ENCODE measurements at regions not wholly inside any gene's neighbourhood (a gene's known extent, or its start where the extent isn't known, plus 50 kb on each side); places are given as distances from the start of the nearest gene placed in this dataset.
A peak's percentile ranks its signal among the peaks of the same experiment; 100 is the strongest.

DNA sequence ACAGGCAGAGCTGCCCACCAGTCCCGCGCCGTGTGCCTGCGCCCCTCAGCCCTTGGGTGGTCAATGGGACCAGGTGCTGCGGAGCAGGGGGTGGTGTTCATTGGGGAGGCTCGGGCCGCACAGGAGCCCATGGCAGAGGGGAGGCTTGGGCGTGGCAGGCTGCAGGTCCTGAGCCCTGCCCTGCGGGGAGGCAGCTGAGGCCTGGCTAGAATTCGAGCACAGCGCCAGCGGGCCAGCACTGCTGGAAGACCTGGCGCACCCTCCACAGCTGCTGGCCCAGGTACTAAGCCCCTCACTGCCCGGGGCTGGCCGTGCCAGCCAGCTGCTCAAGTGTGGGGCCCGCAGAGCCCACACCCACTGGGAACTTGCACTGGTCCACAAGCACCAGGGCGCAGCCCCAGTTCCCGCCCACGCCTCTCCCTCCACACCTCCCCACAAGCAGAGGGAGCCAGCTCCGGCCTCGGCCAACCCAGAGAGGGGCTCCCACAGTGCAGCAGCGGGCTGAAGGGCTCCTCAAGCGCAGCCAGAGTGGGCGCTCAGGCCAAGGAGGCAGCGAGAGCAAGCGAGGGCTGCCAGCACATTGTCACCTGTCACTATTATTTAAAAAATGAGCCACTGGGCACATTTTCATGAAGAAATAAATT is 645.8 kb downstream of the CENPC start:
- TF ChIP-seq ZNF850 (CRISPR knock-in tag; conservative IDR thresholded peaks at IDR 0.05) (peak; percentile 61; the same call in 1 of the 2 replicates), TCF7L2 (IDR thresholded peaks at IDR 0.05; ENCODE audit: low read depth, low read length) (no peak)
- BruUV-seq (replicated peaks) = no TSS peak
- Histone ChIP-seq H3K27me3 (ENCODE audit: control insufficient read depth in 1 of 2, insufficient read depth in 2 of 2, low read length in 2 of 2) (no peaks in the 10 kb centered on the region), H3K4me2 (ENCODE audit: low read depth, low read length) (no peak overlapping the region), H3K27ac (ENCODE audit: extremely low read length, insufficient read depth, low read length) (no peak overlapping the region), H3K4me1 (ENCODE audit: insufficient read depth, low read length) (no peaks in the 10 kb centered on the region), H2AFZ (ENCODE audit: low read length) (no peak overlapping the region), H3K36me3 (replicated peaks in 1 of 2; ENCODE audit: control insufficient read depth in 1 of 2, insufficient read depth in 2 of 2, low read length in 2 of 2) (no peaks in the 10 kb centered on the region), H3K4me3 (replicated peaks in 1 of 3; ENCODE audit: insufficient read depth in 1 of 3, low read depth in 2 of 3, low read length in 3 of 3) (no peak overlapping the region), H3K79me2 (ENCODE audit: insufficient read depth, low read length) (no peaks in the 10 kb centered on the region), H4K20me1 (ENCODE audit: insufficient read depth, low read length) (no peaks in the 10 kb centered on the region), H3K9ac (ENCODE audit: insufficient read depth, low read depth, low read length) (no peak overlapping the region), H3K9me3 (ENCODE audit: low read length) (no peaks in the 10 kb centered on the region; the same call in 1 of the 2 replicates)
- in situ Hi-C loops (cut with HindIII; ENCODE audit: extremely low pct_ligation_motif_present, low pct_unique_long_range_greater_than_20kb) (no loop called here), intact Hi-C loops (cut with micrococcal nuclease; ENCODE audit: unreplicated experiment) (no loop called here)
- no peak for DNase-seq (ENCODE audit: low spot score)
- WGBS (ENCODE audit: low lambda C conversion rate) = 72% methylated on average over 6 of the region's 26 CpGs
- CTCF ChIA-PET (ENCODE audit: low intra/inter-chr PET ratio, low total read pairs) = no interaction called here
- ATAC-seq = no peak
- POLR2A ChIA-PET = no interaction called here
- no peak for FAIRE-seq

DNA sequence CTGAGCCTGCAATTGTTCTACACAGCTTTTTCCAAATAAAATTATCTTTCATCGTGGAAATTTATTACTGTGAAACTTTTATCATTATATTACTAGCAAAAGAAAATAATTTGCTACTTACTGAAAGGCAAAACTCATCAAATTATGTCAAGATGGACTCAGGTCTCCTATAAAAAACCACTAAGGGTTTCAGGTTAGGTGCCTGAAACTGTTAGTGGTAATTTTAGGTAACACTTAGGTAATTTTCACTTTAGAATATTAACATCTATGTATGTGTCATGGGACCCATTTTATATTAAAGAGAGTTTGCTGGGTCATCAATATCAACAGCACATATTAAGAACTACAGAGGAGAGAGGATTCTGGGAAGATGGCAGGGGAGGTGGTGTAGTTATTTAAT is 651.5 kb downstream of the CENPC start:
- Histone ChIP-seq H3K9me3 (ENCODE audit: low read length) (no peaks in the 10 kb centered on the region), H3K9ac (ENCODE audit: insufficient read depth, low read depth, low read length) (no peak overlapping the region), H3K4me3 (replicated peaks in 1 of 3; ENCODE audit: insufficient read depth in 1 of 3, low read depth in 2 of 3, low read length in 3 of 3) (no peak overlapping the region), H3K79me2 (ENCODE audit: insufficient read depth, low read length) (no peaks in the 10 kb centered on the region), H3K27ac (ENCODE audit: extremely low read length, insufficient read depth, low read length) (no peak overlapping the region), H3K4me1 (ENCODE audit: insufficient read depth, low read length) (no peaks in the 10 kb centered on the region), H2AFZ (ENCODE audit: low read length) (no peak overlapping the region), H3K4me2 (ENCODE audit: low read depth, low read length) (no peak overlapping the region), H3K36me3 (replicated peaks in 1 of 2; ENCODE audit: control insufficient read depth in 1 of 2, insufficient read depth in 2 of 2, low read length in 2 of 2) (no peaks in the 10 kb centered on the region), H3K27me3 (ENCODE audit: control insufficient read depth in 1 of 2, insufficient read depth in 2 of 2, low read length in 2 of 2) (no peaks in the 10 kb centered on the region; a peak in 1 of 5 replicates), H4K20me1 (ENCODE audit: insufficient read depth, low read length) (no peaks in the 10 kb centered on the region)
- FAIRE-seq (no peak), ATAC-seq (no peak), DNase-seq (ENCODE audit: low spot score) (no peak)
- in situ Hi-C loops (cut with HindIII; ENCODE audit: extremely low pct_ligation_motif_present, low pct_unique_long_range_greater_than_20kb) (no loop called here), intact Hi-C loops (cut with micrococcal nuclease; ENCODE audit: unreplicated experiment) (no loop called here)
- ChIA-PET CTCF (ENCODE audit: low intra/inter-chr PET ratio, low total read pairs) (no interaction called here), POLR2A (no interaction called here)
- BruUV-seq (replicated peaks) = no TSS peak
- WGBS (ENCODE audit: low lambda C conversion rate) = 2% methylated on average over 1 of the region's 1 CpG
- no peak for TF ChIP-seq HNRNPL (IDR thresholded peaks at IDR 0.05; ENCODE audit: low read depth, low read length)
- TF ChIP-seq ZNF569 (CRISPR knock-in tag; IDR thresholded peaks at IDR 0.05; ENCODE audit: borderline replicate concordance) = no peak
- no peak for TF ChIP-seq JARID2 (CRISPR knock-in tag; IDR thresholded peaks at IDR 0.05; ENCODE audit: insufficient replicate concordance)
- TF ChIP-seq, protein P1, sequence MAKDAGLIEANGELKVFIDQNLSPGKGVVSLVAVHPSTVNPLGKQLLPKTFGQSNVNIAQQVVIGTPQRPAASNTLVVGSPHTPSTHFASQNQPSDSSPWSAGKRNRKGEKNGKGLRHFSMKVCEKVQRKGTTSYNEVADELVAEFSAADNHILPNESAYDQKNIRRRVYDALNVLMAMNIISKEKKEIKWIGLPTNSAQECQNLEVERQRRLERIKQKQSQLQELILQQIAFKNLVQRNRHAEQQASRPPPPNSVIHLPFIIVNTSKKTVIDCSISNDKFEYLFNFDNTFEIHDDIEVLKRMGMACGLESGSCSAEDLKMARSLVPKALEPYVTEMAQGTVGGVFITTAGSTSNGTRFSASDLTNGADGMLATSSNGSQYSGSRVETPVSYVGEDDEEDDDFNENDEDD (CRISPR knock-in tag; IDR thresholded peaks at IDR 0.05; ENCODE audit: borderline replicate concordance) = no peak
- TF ChIP-seq, protein P2, sequence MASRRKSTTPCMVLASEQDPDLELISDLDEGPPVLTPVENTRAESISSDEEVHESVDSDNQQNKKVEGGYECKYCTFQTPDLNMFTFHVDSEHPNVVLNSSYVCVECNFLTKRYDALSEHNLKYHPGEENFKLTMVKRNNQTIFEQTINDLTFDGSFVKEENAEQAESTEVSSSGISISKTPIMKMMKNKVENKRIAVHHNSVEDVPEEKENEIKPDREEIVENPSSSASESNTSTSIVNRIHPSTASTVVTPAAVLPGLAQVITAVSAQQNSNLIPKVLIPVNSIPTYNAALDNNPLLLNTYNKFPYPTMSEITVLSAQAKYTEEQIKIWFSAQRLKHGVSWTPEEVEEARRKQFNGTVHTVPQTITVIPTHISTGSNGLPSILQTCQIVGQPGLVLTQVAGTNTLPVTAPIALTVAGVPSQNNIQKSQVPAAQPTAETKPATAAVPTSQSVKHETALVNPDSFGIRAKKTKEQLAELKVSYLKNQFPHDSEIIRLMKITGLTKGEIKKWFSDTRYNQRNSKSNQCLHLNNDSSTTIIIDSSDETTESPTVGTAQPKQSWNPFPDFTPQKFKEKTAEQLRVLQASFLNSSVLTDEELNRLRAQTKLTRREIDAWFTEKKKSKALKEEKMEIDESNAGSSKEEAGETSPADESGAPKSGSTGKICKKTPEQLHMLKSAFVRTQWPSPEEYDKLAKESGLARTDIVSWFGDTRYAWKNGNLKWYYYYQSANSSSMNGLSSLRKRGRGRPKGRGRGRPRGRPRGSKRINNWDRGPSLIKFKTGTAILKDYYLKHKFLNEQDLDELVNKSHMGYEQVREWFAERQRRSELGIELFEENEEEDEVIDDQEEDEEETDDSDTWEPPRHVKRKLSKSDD (CRISPR knock-in tag; IDR thresholded peaks at IDR 0.05; ENCODE audit: low read depth) = no peak
- TF ChIP-seq SRY (CRISPR knock-in tag; IDR thresholded peaks at IDR 0.05) = no peak
- no peak for TF ChIP-seq U2AF2 (IDR thresholded peaks at IDR 0.05; ENCODE audit: low read depth, low read length)
- TF ChIP-seq GATA4 (IDR thresholded peaks at IDR 0.05; ENCODE audit: borderline replicate concordance, low read depth) = no peak
- TF ChIP-seq NR2C2 (CRISPR knock-in tag; IDR thresholded peaks at IDR 0.05; ENCODE audit: borderline replicate concordance) = no peak
- TF ChIP-seq FOXK2 (IDR thresholded peaks at IDR 0.05) = no peak
- TF ChIP-seq HNRNPUL1 (IDR thresholded peaks at IDR 0.05; ENCODE audit: low read depth, low read length) = no peak
- no peak for TF ChIP-seq ZSCAN12 (CRISPR knock-in tag; IDR thresholded peaks at IDR 0.05)
- no peak for TF ChIP-seq ZNF232 (CRISPR knock-in tag; IDR thresholded peaks at IDR 0.05; ENCODE audit: borderline replicate concordance)
- no peak for TF ChIP-seq CEBPG (CRISPR knock-in tag; IDR thresholded peaks at IDR 0.05)
- no peak for TF ChIP-seq NR2F1 (CRISPR knock-in tag; IDR thresholded peaks at IDR 0.05)

All from HepG2 (cell line).